IMR-90 (cell line): ENCODE measurements at regions not wholly inside any gene's neighbourhood (a gene's known extent, or its start where the extent isn't known, plus 50 kb on each side); places are given as distances from the start of the nearest gene placed in this dataset.

Source experiments
- ATAC-seq: fragments of 200-7000 bp; cut with Tn5 transposase; 2 replicates; pipeline ENCODE4 v1.9.1; 2020; ENCODE audit warnings: low read depth, mild to moderate bottlenecking, moderate library complexity
- BruUV-seq: library from RNA; stranded (reverse); fragments of 400-500 nt; replicated peaks from 2 replicates; lab custom pipeline; 2021; lab: Mats Ljungman, UMichigan
- CTCF ChIA-PET: fragments of 300-600 bp; formaldehyde crosslinking; extraction: SDS; loops from one replicate; lab custom pipeline; 2021; ENCODE audit warnings: antibody characterized with exemption; lab: Yijun Ruan, JAX
- POLR2A ChIA-PET: fragments of 300-600 bp; sonication (Branson Sonifier 250); formaldehyde crosslinking; loops from one replicate; lab custom pipeline; 2022; ENCODE audit warnings: antibody characterized with exemption; ENCODE audit not compliant: unreplicated experiment; lab: Charles Lee
- DNase-seq: peaks from one replicate; pipeline ENCODE4 v3.0.0; 2013
- H2AFZ ChIP-seq: replicated peaks from 2 replicates; pipeline ENCODE3; 2013; ENCODE audit warnings: low read length, mild to moderate bottlenecking; ENCODE audit not compliant: poor library complexity
- H2AK5ac ChIP-seq: 2 replicates; pipeline ENCODE4 v1.6.1; 2013; ENCODE audit warnings: low read depth, low read length, inconsistent platforms
- H2AK9ac ChIP-seq: replicated peaks from 2 replicates; pipeline ENCODE3; 2013; ENCODE audit warnings: mild to moderate bottlenecking, low read depth, low read length, moderate library complexity; ENCODE audit not compliant: poor library complexity
- H2BK120ac ChIP-seq: 2 replicates; pipeline ENCODE4 v1.6.1; 2013; ENCODE audit warnings: low read depth, low read length, inconsistent platforms
- H2BK15ac ChIP-seq: 3 replicates; pipeline ENCODE4 v1.6.1; 2013; ENCODE audit warnings: low read depth, low read length, inconsistent platforms
- H2BK20ac ChIP-seq: 2 replicates; pipeline ENCODE4 v1.6.1; 2013; ENCODE audit warnings: low read depth, mild to moderate bottlenecking, inconsistent platforms, low read length, moderate library complexity
- H2BK5ac ChIP-seq: 2 replicates; pipeline ENCODE4 v1.6.1; 2013; ENCODE audit warnings: mild to moderate bottlenecking, low read depth, low read length, inconsistent platforms; ENCODE audit not compliant: poor library complexity, severe bottlenecking
- H3K14ac ChIP-seq: replicated peaks from 2 replicates; pipeline ENCODE4 v1.6.1; 2013; ENCODE audit warnings: low read depth, low read length, inconsistent platforms
- H3K18ac ChIP-seq: 2 replicates; pipeline ENCODE4 v1.6.1; 2013; ENCODE audit warnings: low read depth, low read length, control low read depth
- H3K23ac ChIP-seq: 2 replicates; pipeline ENCODE4 v1.6.1; 2013; ENCODE audit warnings: low read depth, low read length, inconsistent platforms
- H3K27ac ChIP-seq: 2 replicates; pipeline ENCODE4 v1.5.1; 2013; ENCODE audit warnings: mild to moderate bottlenecking, control low read depth, low read length; ENCODE audit not compliant: insufficient read depth
- H3K27me3 ChIP-seq: 2 replicates; pipeline ENCODE4 v1.6.1; 2013; ENCODE audit warnings: low read length; ENCODE audit not compliant: control insufficient read depth, insufficient read depth
- H3K36me3 ChIP-seq: 2 replicates; pipeline ENCODE4 v1.6.1; 2013; ENCODE audit warnings: low read length, mixed read lengths; ENCODE audit not compliant: control insufficient read depth, insufficient read depth
- H3K4ac ChIP-seq: 2 replicates; pipeline ENCODE4 v1.6.1; 2013; ENCODE audit warnings: low read depth, low read length, inconsistent platforms
- H3K4me1 ChIP-seq: 2 replicates; pipeline ENCODE4 v1.6.1; 2013; ENCODE audit warnings: low read length, mixed read lengths; ENCODE audit not compliant: control insufficient read depth, insufficient read depth
- H3K4me2 ChIP-seq: 2 replicates; pipeline ENCODE4 v1.6.1; 2013; ENCODE audit warnings: low read depth, mild to moderate bottlenecking, control low read depth, low read length, moderate library complexity
- H3K4me3 ChIP-seq: 2 replicates; pipeline ENCODE4 v1.5.1; 2013; ENCODE audit warnings: low read depth, mild to moderate bottlenecking, control low read depth, low read length, moderate library complexity; ENCODE audit not compliant: insufficient read depth
- H3K56ac ChIP-seq: 2 replicates; pipeline ENCODE4 v1.6.1; 2013; ENCODE audit warnings: low read length, inconsistent platforms; ENCODE audit not compliant: insufficient read depth; ENCODE audit errors: extremely low read depth
- H3K79me1 ChIP-seq, 2 experiments: 2 replicates each; pipeline ENCODE4 v1.6.1; 2013; ENCODE audit warnings: low read length in 2 of 2, inconsistent platforms in 1 of 2, low read depth in 1 of 2
- H3K9ac ChIP-seq: 2 replicates; pipeline ENCODE4 v1.6.1; 2013; ENCODE audit warnings: low read depth, low read length, control low read depth
- H3K9me1 ChIP-seq: 2 replicates; pipeline ENCODE4 v1.6.1; 2013; ENCODE audit warnings: low read length, inconsistent platforms; ENCODE audit not compliant: insufficient read depth
- H3K9me3 ChIP-seq: 2 replicates; pipeline ENCODE4 v1.6.1; 2013; ENCODE audit warnings: low read length; ENCODE audit not compliant: control insufficient read depth, insufficient read depth
- H4K20me1 ChIP-seq: 2 replicates; pipeline ENCODE4 v1.6.1; 2013; ENCODE audit warnings: low read length, inconsistent platforms; ENCODE audit not compliant: insufficient read depth
- H4K5ac ChIP-seq: 2 replicates; pipeline ENCODE4 v1.6.1; 2013; ENCODE audit warnings: mild to moderate bottlenecking, low read depth, low read length, control low read depth
- H4K8ac ChIP-seq, 2 experiments: 2 replicates each; pipeline ENCODE4 v1.6.1; 2013; ENCODE audit warnings: low read depth in 2 of 2, low read length in 2 of 2, control low read depth in 1 of 2, inconsistent platforms in 1 of 2
- H4K91ac ChIP-seq: 2 replicates; pipeline ENCODE4 v1.6.1; 2013; ENCODE audit warnings: low read depth, low read length, inconsistent platforms; ENCODE audit not compliant: insufficient read depth
- CEBPB ChIP-seq: IDR thresholded peaks from 2 replicates; pipeline ENCODE4 v1.6.1; 2012; ENCODE audit warnings: low read depth, low read length, improper control_type of control experiment
- ELK1 ChIP-seq: fragments of 150-350 bp; IDR thresholded peaks from 2 replicates; pipeline ENCODE4 v1.6.1; 2016; ENCODE audit warnings: low read depth, mild to moderate bottlenecking, low read length, moderate library complexity, borderline replicate concordance
- POLR2A ChIP-seq: IDR thresholded peaks from 2 replicates; pipeline ENCODE4 v1.6.1; 2012; ENCODE audit warnings: mild to moderate bottlenecking, low read depth, low read length
- RAD21 ChIP-seq: IDR thresholded peaks from 2 replicates; pipeline ENCODE4 v1.6.1; 2012; ENCODE audit warnings: low read length, improper control_type of control experiment
- WGBS, 2 experiments: methylation state at CpG; one replicate each; pipeline versions ENCODE4 v1.1.5 to v1.1.7; 2013; ENCODE audit warnings: missing lambda C conversion rate in 2 of 2; ENCODE audit not compliant: insufficient read length in 1 of 2; ENCODE audit errors: extremely low coverage in 2 of 2; 5-methylcytosine and 5-hydroxymethylcytosine counted together
- dilution Hi-C: fragments of 300-500 bp; cut with HindIII; formaldehyde crosslinking; loops from one replicate; pipeline ENCODE4 v1.14.3; 2018; ENCODE audit warnings: low sequenced_read_pairs; ENCODE audit not compliant: unreplicated experiment
- in situ Hi-C: fragments of 300-500 bp; cut with MboI; formaldehyde crosslinking; loops from 3 replicates; pipeline ENCODE4 v1.14.3; 2019; ENCODE audit warnings: low sequenced_read_pairs, inconsistent platforms, mixed read lengths
- intact Hi-C: fragments of 100-400 bp; cut with micrococcal nuclease; formaldehyde crosslinking; loops from 2 replicates; pipeline ENCODE4 v1.10.0; 2022

GRCh38 chr10:43952760-43953159 is 304.1 kb upstream of the ZNF32 start:
- no peak overlapping the region for H3K4ac ChIP-seq
- no peak overlapping the region for H2BK120ac ChIP-seq
- POLR2A ChIA-PET, result no interaction called here
- H4K20me1 ChIP-seq, result no peaks in the 10 kb centered on the region
- no peak for ATAC-seq
- no peak overlapping the region for H3K4me2 ChIP-seq
- H3K23ac ChIP-seq, result no peak overlapping the region
- H3K14ac ChIP-seq, result no peak overlapping the region
- CTCF ChIA-PET, result interaction anchor here (0.9 kb wide), 1 partner anchor 10 kb away, joined by 3 read pairs; no protein-coding TSS in a partner anchor
- no peak overlapping the region for H2AFZ ChIP-seq
- no peak overlapping the region for H2AK9ac ChIP-seq
- H3K4me1 ChIP-seq, result no peaks in the 10 kb centered on the region
- no peak overlapping the region for H4K8ac ChIP-seq
- no peak overlapping the region for H3K4me3 ChIP-seq
- H2BK20ac ChIP-seq, result no peak overlapping the region
- no TSS peak for BruUV-seq
- no peak overlapping the region for H2BK15ac ChIP-seq
- H2AK5ac ChIP-seq, result no peak overlapping the region
- no peaks in the 10 kb centered on the region for H3K36me3 ChIP-seq
- no peak overlapping the region for H3K27ac ChIP-seq
- in situ Hi-C loops (no loop called here), dilution Hi-C loops (no loop called here), intact Hi-C loops (no loop called here)
- no peak overlapping the region for H3K18ac ChIP-seq
- H4K5ac ChIP-seq, result no peak overlapping the region
- H3K9me1 ChIP-seq, result no peaks in the 10 kb centered on the region
- WGBS, 2 experiments, result 100% methylated on average over 1 of the region's 1 CpG; no CpG with 5 or more reads in 1 of the 2 experiments
- no peak overlapping the region for H3K56ac ChIP-seq
- no peak overlapping the region for H2BK5ac ChIP-seq
- no peak overlapping the region for H3K9ac ChIP-seq
- no peak for TF ChIP-seq POLR2A
- no peak for TF ChIP-seq CEBPB
- TF ChIP-seq ELK1, result no peak
- no peak for TF ChIP-seq RAD21
- peaks cover 4% of the 10 kb centered on the region for H3K9me3 ChIP-seq
- peaks cover 8% of the 10 kb centered on the region for H3K27me3 ChIP-seq
- no peak overlapping the region for H4K91ac ChIP-seq
- H3K79me1 ChIP-seq, result no peaks in the 10 kb centered on the region
- DNase-seq, result no peak
